ENCODE measurements at regions not wholly inside any gene's neighbourhood (a gene's known extent, or its start where the extent isn't known, plus 50 kb on each side); places are given as distances from the start of the nearest gene placed in this dataset.

- peaks cover 4% of the 10 kb centered on the region; the same call in 1 of the 2 replicates for H3K9me3 ChIP-seq (ENCODE audit: control insufficient read depth, insufficient read depth, low read length)
- DNase-seq (ENCODE audit: low read depth, low spot score): no peak
- POLR2A ChIA-PET: no interaction called here
- CTCF ChIA-PET: no interaction called here
- H3K27ac ChIP-seq (ENCODE audit: low read depth, low read length): no peak overlapping the region
- TF ChIP-seq, protein P1, sequence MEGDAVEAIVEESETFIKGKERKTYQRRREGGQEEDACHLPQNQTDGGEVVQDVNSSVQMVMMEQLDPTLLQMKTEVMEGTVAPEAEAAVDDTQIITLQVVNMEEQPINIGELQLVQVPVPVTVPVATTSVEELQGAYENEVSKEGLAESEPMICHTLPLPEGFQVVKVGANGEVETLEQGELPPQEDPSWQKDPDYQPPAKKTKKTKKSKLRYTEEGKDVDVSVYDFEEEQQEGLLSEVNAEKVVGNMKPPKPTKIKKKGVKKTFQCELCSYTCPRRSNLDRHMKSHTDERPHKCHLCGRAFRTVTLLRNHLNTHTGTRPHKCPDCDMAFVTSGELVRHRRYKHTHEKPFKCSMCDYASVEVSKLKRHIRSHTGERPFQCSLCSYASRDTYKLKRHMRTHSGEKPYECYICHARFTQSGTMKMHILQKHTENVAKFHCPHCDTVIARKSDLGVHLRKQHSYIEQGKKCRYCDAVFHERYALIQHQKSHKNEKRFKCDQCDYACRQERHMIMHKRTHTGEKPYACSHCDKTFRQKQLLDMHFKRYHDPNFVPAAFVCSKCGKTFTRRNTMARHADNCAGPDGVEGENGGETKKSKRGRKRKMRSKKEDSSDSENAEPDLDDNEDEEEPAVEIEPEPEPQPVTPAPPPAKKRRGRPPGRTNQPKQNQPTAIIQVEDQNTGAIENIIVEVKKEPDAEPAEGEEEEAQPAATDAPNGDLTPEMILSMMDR (IDR thresholded peaks at IDR 0.05; ENCODE audit: low read depth, low read length): no peak
- no peak overlapping the region for H3K4me3 ChIP-seq (ENCODE audit: low read depth, low read length)
- no peaks in the 10 kb centered on the region for H3K27me3 ChIP-seq (ENCODE audit: control insufficient read depth, insufficient read depth, low read length)
These were observed 2013.1 kb upstream of the CDH9 start for GRCh38 chr5:29051509-29051908.

DNA sequence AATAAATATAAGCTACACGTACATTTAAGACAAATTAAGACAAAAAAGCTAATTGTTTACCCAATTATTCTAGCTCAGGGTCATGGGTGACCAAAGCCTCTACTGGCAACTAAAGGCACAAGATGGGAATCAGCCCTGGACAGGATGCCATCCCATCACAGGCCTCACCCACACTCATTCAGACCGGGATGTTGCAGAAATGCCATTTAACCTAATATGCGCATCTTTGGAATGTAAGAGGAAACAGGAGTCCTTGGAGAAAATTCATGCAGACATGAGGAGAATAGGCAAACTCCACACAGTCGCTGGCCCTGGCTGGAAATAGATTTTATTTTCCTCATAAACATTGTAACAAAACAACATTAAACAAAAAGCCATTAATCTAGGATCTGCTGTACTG is 2003.8 kb upstream of the CDH9 start:
- CTCF ChIA-PET: no interaction called here
- H3K27ac ChIP-seq (ENCODE audit: low read depth, low read length): no peak overlapping the region
- no peak overlapping the region for H3K4me3 ChIP-seq (ENCODE audit: low read depth, low read length)
- POLR2A ChIA-PET: no interaction called here
- no peak for DNase-seq (ENCODE audit: low read depth, low spot score)
- no peaks in the 10 kb centered on the region for H3K27me3 ChIP-seq (ENCODE audit: control insufficient read depth, insufficient read depth, low read length)
- H3K9me3 ChIP-seq (ENCODE audit: control insufficient read depth, insufficient read depth, low read length): peaks cover 3% of the 10 kb centered on the region; the same call in 1 of the 2 replicates
- TF ChIP-seq, protein P1 (IDR thresholded peaks at IDR 0.05; ENCODE audit: low read depth, low read length): no peak

DNA sequence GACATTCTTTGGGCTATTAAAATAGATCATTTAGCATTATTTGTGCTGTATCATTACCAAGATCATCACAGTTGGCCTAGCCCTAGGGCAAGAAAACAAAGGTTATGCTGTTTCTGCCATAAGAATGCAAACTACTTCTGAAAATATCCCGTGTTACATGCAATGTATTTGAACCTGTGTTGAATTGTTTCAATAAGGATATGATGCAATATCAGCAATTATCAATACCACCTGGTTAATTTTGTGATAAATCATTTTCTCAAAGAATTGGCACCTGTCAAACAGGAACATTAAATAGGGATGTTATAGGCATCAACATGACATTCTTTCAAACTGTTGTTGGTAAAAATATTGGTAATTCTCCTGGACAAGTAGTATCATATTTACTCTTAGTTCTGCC is 2002.0 kb upstream of the CDH9 start:
- TF ChIP-seq, protein P1 (IDR thresholded peaks at IDR 0.05; ENCODE audit: low read depth, low read length): no peak
- Histone ChIP-seq H3K4me3 (ENCODE audit: low read depth, low read length) (no peak overlapping the region), H3K9me3 (ENCODE audit: control insufficient read depth, insufficient read depth, low read length) (peaks cover 6% of the 10 kb centered on the region; the same call in 1 of the 2 replicates), H3K27me3 (ENCODE audit: control insufficient read depth, insufficient read depth, low read length) (no peaks in the 10 kb centered on the region), H3K27ac (ENCODE audit: low read depth, low read length) (no peak overlapping the region)
- POLR2A ChIA-PET: no interaction called here
- DNase-seq (ENCODE audit: low read depth, low spot score): no peak
- CTCF ChIA-PET: no interaction called here

GRCh38 chr5:29039994-29040393 is 2001.6 kb upstream of the CDH9 start:
- CTCF ChIA-PET: no interaction called here
- Histone ChIP-seq H3K27me3 (ENCODE audit: control insufficient read depth, insufficient read depth, low read length) (no peaks in the 10 kb centered on the region), H3K4me3 (ENCODE audit: low read depth, low read length) (no peak overlapping the region), H3K27ac (ENCODE audit: low read depth, low read length) (no peak overlapping the region), H3K9me3 (ENCODE audit: control insufficient read depth, insufficient read depth, low read length) (peaks cover 6% of the 10 kb centered on the region; the same call in 1 of the 2 replicates)
- TF ChIP-seq, protein P1 (IDR thresholded peaks at IDR 0.05; ENCODE audit: low read depth, low read length): no peak
- no peak for DNase-seq (ENCODE audit: low read depth, low spot score)
- POLR2A ChIA-PET: no interaction called here

DNA sequence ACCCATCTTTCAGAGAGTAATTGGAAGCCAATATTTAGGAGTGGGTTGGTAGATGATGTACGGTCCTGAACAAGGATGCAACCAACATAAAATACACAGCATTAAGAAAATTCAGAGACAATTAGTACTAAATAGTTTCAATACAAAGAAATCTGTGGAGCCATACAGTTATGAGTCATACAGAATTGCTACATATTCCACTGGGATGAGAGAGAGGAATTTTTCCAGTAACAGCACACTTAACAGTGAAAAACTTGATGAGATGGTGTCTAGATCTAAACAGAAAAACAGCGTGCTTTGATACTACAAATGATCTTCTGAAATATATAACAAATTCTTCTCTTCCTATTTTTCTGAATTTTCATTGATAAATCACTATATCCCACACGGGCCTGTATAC is 1999.3 kb upstream of the CDH9 start:
- no peak for DNase-seq (ENCODE audit: low read depth, low spot score)
- Histone ChIP-seq H3K4me3 (ENCODE audit: low read depth, low read length) (no peak overlapping the region), H3K27ac (ENCODE audit: low read depth, low read length) (no peak overlapping the region), H3K27me3 (ENCODE audit: control insufficient read depth, insufficient read depth, low read length) (no peaks in the 10 kb centered on the region), H3K9me3 (ENCODE audit: control insufficient read depth, insufficient read depth, low read length) (peaks cover 8% of the 10 kb centered on the region; the same call in 1 of the 2 replicates)
- POLR2A ChIA-PET: no interaction called here
- CTCF ChIA-PET: no interaction called here
- TF ChIP-seq, protein P1 (IDR thresholded peaks at IDR 0.05; ENCODE audit: low read depth, low read length): no peak
